IPS-NIHi7 (cell line): ENCODE measurements at regions not wholly inside any gene's neighbourhood (a gene's known extent, or its start where the extent isn't known, plus 50 kb on each side); places are given as distances from the start of the nearest gene placed in this dataset.

Experiments used
- DNase-seq: peaks from one replicate; pipeline ENCODE4 v3.0.0; 2012; ENCODE audit warnings: mixed read lengths; ENCODE audit errors: extremely low spot score

DNA sequence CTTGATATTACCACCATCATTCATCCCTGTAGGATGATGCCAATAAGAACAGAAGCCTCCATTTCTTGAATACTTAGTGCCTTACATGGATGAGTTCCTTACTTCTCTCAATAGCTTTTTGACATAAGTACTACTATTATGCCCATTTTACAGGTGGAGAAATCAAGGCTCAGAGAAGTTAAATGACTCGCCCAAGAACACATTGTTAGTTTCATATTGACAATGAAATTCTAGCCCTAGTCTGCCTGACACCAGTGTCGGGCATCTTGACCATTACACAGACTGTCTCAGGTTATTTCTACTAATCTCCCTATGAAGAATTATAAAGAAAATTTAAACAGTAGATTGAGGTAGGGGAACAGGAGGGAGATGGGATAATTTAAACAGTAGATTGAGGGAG is 52.5 kb upstream of the ARL8B start:
- no peak for DNase-seq

DNA sequence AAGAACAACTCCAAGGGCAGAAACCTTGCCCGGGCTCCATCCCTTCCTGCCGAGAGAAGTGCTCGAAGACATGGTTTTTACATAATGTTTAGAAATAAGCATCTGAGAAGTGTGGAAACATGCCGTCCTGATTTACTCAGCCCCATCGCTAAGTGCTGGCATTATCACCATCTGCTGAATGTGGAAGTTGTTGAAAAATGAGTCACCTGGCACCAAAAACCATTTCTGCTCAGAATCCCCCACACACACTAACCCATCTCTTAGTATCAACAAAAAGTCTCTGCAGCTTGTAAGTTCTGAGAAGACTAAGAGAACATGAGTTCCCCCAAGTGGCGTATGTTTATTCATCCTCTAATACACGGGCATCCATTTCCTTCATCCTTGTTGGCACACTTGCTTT is 51.0 kb upstream of the ARL8B start:
- no peak for DNase-seq

DNA sequence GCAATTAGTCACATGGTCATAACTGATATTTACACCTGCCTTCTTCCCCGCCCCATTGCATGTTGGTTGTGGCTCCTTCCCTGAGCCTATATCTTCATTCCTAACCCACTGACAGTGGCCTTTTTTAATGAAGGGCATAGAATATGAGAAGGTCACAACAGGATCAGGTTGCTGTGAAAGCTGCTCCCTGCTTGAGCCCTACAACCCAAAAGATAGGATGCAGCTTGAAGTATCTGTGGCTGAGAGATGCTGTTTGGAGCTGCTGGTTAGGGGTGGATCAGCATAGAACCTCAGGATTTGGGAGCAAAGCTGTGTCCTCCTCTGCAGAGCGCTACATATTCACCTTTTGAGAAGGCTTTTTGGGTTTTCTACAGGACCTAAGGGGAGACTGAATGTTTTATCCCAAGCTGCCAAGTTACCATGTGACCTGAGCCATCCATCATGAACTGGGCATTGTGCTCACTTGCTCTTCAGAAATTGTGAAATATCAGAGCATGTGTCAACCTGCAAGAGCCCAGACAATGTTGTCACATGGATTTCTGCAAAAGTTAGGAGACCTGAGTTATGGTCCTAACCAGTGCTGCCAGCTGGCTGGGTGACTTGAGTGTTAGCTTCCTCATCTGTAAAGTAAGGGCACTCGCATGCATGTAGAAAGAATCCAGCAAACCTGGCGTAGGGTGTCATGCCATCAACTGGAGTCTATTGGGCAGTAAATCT is 49.8 kb upstream of the ARL8B start:
- DNase-seq = no peak
